GM12891 (cell line): ENCODE measurements at regions not wholly inside any gene's neighbourhood (a gene's known extent, or its start where the extent isn't known, plus 50 kb on each side); places are given as distances from the start of the nearest gene placed in this dataset.

Experiments used
- DNase-seq: peaks from one replicate; pipeline ENCODE4 v3.0.0; 2011; ENCODE audit warnings: low spot score; ENCODE audit not compliant: insufficient read length
- FAIRE-seq: peaks from 2 replicates; lab custom pipeline; 2011; peaks lifted over from hg19 to GRCh38; lab: Jason Lieb, UNC
- PAX5 ChIP-seq: IDR thresholded peaks from 2 replicates; pipeline ENCODE4 v1.6.1; 2011; ENCODE audit warnings: low read length, moderate library complexity, mild to moderate bottlenecking; ENCODE audit not compliant: insufficient read depth, severe bottlenecking
- POLR2A ChIP-seq: IDR thresholded peaks from 2 replicates; pipeline ENCODE4 v1.6.1; 2011; ENCODE audit warnings: low read depth, low read length, control low read depth
- POLR2AphosphoS5 ChIP-seq: IDR thresholded peaks from 2 replicates; pipeline ENCODE4 v1.6.1; 2011; ENCODE audit warnings: low read depth, low read length, control low read depth
- POU2F2 ChIP-seq: IDR thresholded peaks from 2 replicates; pipeline ENCODE4 v1.6.1; 2011; ENCODE audit warnings: low read depth, mild to moderate bottlenecking, control low read depth, low read length, moderate library complexity
- SPI1 ChIP-seq: IDR thresholded peaks from 2 replicates; pipeline ENCODE4 v1.6.1; 2011; ENCODE audit warnings: low read depth, low read length, control low read depth
- TAF1 ChIP-seq: IDR thresholded peaks from 2 replicates; pipeline ENCODE4 v1.6.1; 2011; ENCODE audit warnings: low read depth, low read length, control low read depth

- FAIRE-seq: no peak
Observed at GRCh38 chrX:50536955-50537354, 66.3 kb upstream of the DGKK start.

More at GRCh38 chrX:50536955-50537354, 66.3 kb upstream of the DGKK start:
- DNase-seq: no peak
- TF ChIP-seq POLR2A (no peak), TAF1 (no peak), POLR2AphosphoS5 (no peak), POU2F2 (no peak), SPI1 (peak; percentile 82), PAX5 (no peak)
